DOHH2 (cell line): ENCODE measurements at regions not wholly inside any gene's neighbourhood (a gene's known extent, or its start where the extent isn't known, plus 50 kb on each side); places are given as distances from the start of the nearest gene placed in this dataset.

ENCODE experiments used
- H3F3A ChIP-seq: fragments of 200-600 bp; sonication (generic), shearing (Covaris generic); 2 replicates; pipeline ENCODE4 v1.6.0; 2016; ENCODE audit warnings: antibody characterized with exemption, mild to moderate bottlenecking; ENCODE audit not compliant: control insufficient read depth, insufficient read depth
- H3K27ac ChIP-seq: fragments of 200-600 bp; sonication (generic); 2 replicates; pipeline ENCODE4 v1.5.1; 2014; ENCODE audit warnings: low read depth, mild to moderate bottlenecking, low read length, moderate library complexity
- H3K27me3 ChIP-seq: fragments of 200-600 bp; sonication (generic); 2 replicates; pipeline ENCODE4 v1.6.1; 2014; ENCODE audit warnings: mild to moderate bottlenecking, low read length, mixed read lengths; ENCODE audit not compliant: control insufficient read depth
- H3K36me3 ChIP-seq: fragments of 200-600 bp; sonication (generic); 2 replicates; pipeline ENCODE4 v1.6.1; 2014; ENCODE audit warnings: mild to moderate bottlenecking, low read length, moderate library complexity, mixed read lengths; ENCODE audit not compliant: control insufficient read depth
- H3K4me1 ChIP-seq: fragments of 200-600 bp; sonication (generic); 2 replicates; pipeline ENCODE4 v1.6.1; 2014; ENCODE audit warnings: mild to moderate bottlenecking, low read length, mixed read lengths; ENCODE audit not compliant: control insufficient read depth
- H3K4me2 ChIP-seq: fragments of 200-600 bp; sonication (generic); 2 replicates; pipeline ENCODE4 v1.6.0; 2014; ENCODE audit warnings: mild to moderate bottlenecking, low read length, moderate library complexity
- H3K4me3 ChIP-seq: fragments of 200-600 bp; sonication (generic); 2 replicates; pipeline ENCODE4 v1.5.1; 2014; ENCODE audit warnings: mild to moderate bottlenecking, low read length, mixed read lengths
- H3K79me2 ChIP-seq: fragments of 200-600 bp; sonication (generic); 2 replicates; pipeline ENCODE4 v1.6.1; 2014; ENCODE audit warnings: mild to moderate bottlenecking, low read length, mixed read lengths; ENCODE audit not compliant: control insufficient read depth
- H3K9me2 ChIP-seq: fragments of 200-600 bp; sonication (generic); replicated peaks from 2 replicates; pipeline ENCODE4 v1.6.1; 2014; ENCODE audit warnings: mild to moderate bottlenecking, low read length, mixed read lengths; ENCODE audit not compliant: control insufficient read depth
- H3K9me3 ChIP-seq: fragments of 200-600 bp; sonication (generic); 2 replicates; pipeline ENCODE4 v1.6.1; 2014; ENCODE audit warnings: antibody characterized with exemption, low read length, mixed read lengths; ENCODE audit not compliant: control insufficient read depth, insufficient read depth
- H4K20me1 ChIP-seq: fragments of 200-600 bp; sonication (generic); 2 replicates; pipeline ENCODE4 v1.6.0; 2014; ENCODE audit warnings: low read depth, mild to moderate bottlenecking, antibody characterized with exemption, low read length, moderate library complexity; ENCODE audit not compliant: control insufficient read depth, insufficient read depth
- CTCF ChIP-seq: fragments of 200-600 bp; sonication (generic); IDR thresholded peaks from one replicate; pipeline ENCODE4 v1.5.1; 2014; ENCODE audit warnings: antibody characterized with exemption, mild to moderate bottlenecking, low read depth, low read length; ENCODE audit not compliant: poor library complexity, severe bottlenecking
- EZH2phosphoT487 ChIP-seq: fragments of 200-600 bp; sonication (generic); IDR thresholded peaks from 2 replicates; pipeline ENCODE4 v1.6.1; 2017; ENCODE audit warnings: borderline replicate concordance, mild to moderate bottlenecking, antibody characterized with exemption, low read length, moderate library complexity, mixed read lengths

- Histone ChIP-seq H3K79me2 (no peaks in the 10 kb centered on the region), H3K27me3 (no peaks in the 10 kb centered on the region), H3K4me2 (no peak overlapping the region), H3K27ac (no peak overlapping the region), H4K20me1 (no peaks in the 10 kb centered on the region), H3K9me2 (no peaks in the 10 kb centered on the region), H3K9me3 (no peaks in the 10 kb centered on the region), H3K36me3 (no peaks in the 10 kb centered on the region), H3K4me1 (peaks cover 19% of the 10 kb centered on the region), H3F3A (no peaks in the 10 kb centered on the region), H3K4me3 (no peak overlapping the region)
- no peak for TF ChIP-seq EZH2phosphoT487
- no peak for TF ChIP-seq CTCF
Observed at GRCh38 chr9:105129731-105130130, 114.7 kb upstream of the SLC44A1 start.

GRCh38 chr9:105131981-105132380 lies 112.5 kb upstream of the SLC44A1 start:
- TF ChIP-seq EZH2phosphoT487 (no peak), CTCF (no peak)
- H3K4me1 ChIP-seq = peaks cover 19% of the 10 kb centered on the region
- H3K27ac ChIP-seq = no peak overlapping the region
- no peak overlapping the region for H3K4me3 ChIP-seq
- no peaks in the 10 kb centered on the region for H3K36me3 ChIP-seq
- no peaks in the 10 kb centered on the region for H3K9me3 ChIP-seq
- H3K9me2 ChIP-seq = no peaks in the 10 kb centered on the region
- no peak overlapping the region for H3K4me2 ChIP-seq
- H3K79me2 ChIP-seq = no peaks in the 10 kb centered on the region
- no peaks in the 10 kb centered on the region for H3F3A ChIP-seq
- no peaks in the 10 kb centered on the region for H3K27me3 ChIP-seq
- no peaks in the 10 kb centered on the region for H4K20me1 ChIP-seq

GRCh38 chr9:105132606-105133005 lies 111.8 kb upstream of the SLC44A1 start:
- Histone ChIP-seq H3K4me2 (no peak overlapping the region), H3F3A (no peaks in the 10 kb centered on the region), H3K36me3 (no peaks in the 10 kb centered on the region), H4K20me1 (no peaks in the 10 kb centered on the region), H3K4me1 (peaks cover 16% of the 10 kb centered on the region), H3K9me3 (no peaks in the 10 kb centered on the region), H3K4me3 (no peak overlapping the region), H3K27me3 (no peaks in the 10 kb centered on the region), H3K27ac (no peak overlapping the region), H3K79me2 (no peaks in the 10 kb centered on the region), H3K9me2 (no peaks in the 10 kb centered on the region)
- TF ChIP-seq CTCF (no peak), EZH2phosphoT487 (no peak)

- Histone ChIP-seq H3K9me3 (no peaks in the 10 kb centered on the region), H3K79me2 (no peaks in the 10 kb centered on the region), H3K4me2 (no peak overlapping the region), H4K20me1 (no peaks in the 10 kb centered on the region), H3K36me3 (no peaks in the 10 kb centered on the region), H3K4me3 (no peak overlapping the region), H3F3A (no peaks in the 10 kb centered on the region), H3K27ac (no peak overlapping the region), H3K9me2 (no peaks in the 10 kb centered on the region), H3K4me1 (peaks cover 6% of the 10 kb centered on the region; the same call in 1 of the 2 replicates), H3K27me3 (no peaks in the 10 kb centered on the region)
- TF ChIP-seq CTCF (no peak), EZH2phosphoT487 (no peak)
Observed at GRCh38 chr9:105138306-105138801, 106.1 kb upstream of the SLC44A1 start.
